Endodermal cell (in vitro differentiated cells): ENCODE measurements at regions not wholly inside any gene's neighbourhood (a gene's known extent, or its start where the extent isn't known, plus 50 kb on each side); places are given as distances from the start of the nearest gene placed in this dataset.

Source experiments
- DNase-seq: peaks from one replicate; pipeline ENCODE4 v3.0.0-alpha.2; 2017
- H3K27ac ChIP-seq: 2 replicates; pipeline ENCODE4 v1.5.1; 2013; ENCODE audit warnings: mild to moderate bottlenecking, low read depth, low read length, moderate library complexity
- H3K27me3 ChIP-seq: 2 replicates; pipeline ENCODE4 v1.6.1; 2013; ENCODE audit warnings: mild to moderate bottlenecking, low read length, moderate library complexity; ENCODE audit not compliant: insufficient read depth, control insufficient read depth, poor library complexity, severe bottlenecking
- H3K36me3 ChIP-seq: 2 replicates; pipeline ENCODE4 v1.7.0; 2013; ENCODE audit warnings: mild to moderate bottlenecking, low read length, moderate library complexity; ENCODE audit not compliant: control insufficient read depth, insufficient read depth
- H3K4me1 ChIP-seq: one replicate; pipeline ENCODE4 v1.7.0; 2013; ENCODE audit warnings: low read length; ENCODE audit not compliant: control insufficient read depth, insufficient read depth
- H3K4me3 ChIP-seq: 2 replicates; pipeline ENCODE4 v1.5.1; 2013; ENCODE audit warnings: mild to moderate bottlenecking, low read length, moderate library complexity
- H3K9ac ChIP-seq: 2 replicates; pipeline ENCODE4 v1.6.1; 2013; ENCODE audit warnings: mild to moderate bottlenecking, low read length, moderate library complexity; ENCODE audit not compliant: poor library complexity, severe bottlenecking; ENCODE audit errors: extremely low read depth
- H3K9me3 ChIP-seq: 2 replicates; pipeline ENCODE4 v1.6.1; 2013; ENCODE audit warnings: mild to moderate bottlenecking, low read length, moderate library complexity; ENCODE audit not compliant: control insufficient read depth
- H3K27ac Mint-ChIP-seq: 2 replicates; pipeline ENCODE4 v1.8.0; 2020; ENCODE audit warnings: mixed read lengths
- H3K27me3 Mint-ChIP-seq: 2 replicates; pipeline ENCODE4 v1.8.0; 2021; ENCODE audit warnings: mild to moderate bottlenecking, mixed read lengths; ENCODE audit not compliant: insufficient read depth
- H3K36me3 Mint-ChIP-seq: 2 replicates; pipeline ENCODE4 v1.8.0; 2020; ENCODE audit warnings: low read depth, mixed read lengths
- H3K4me1 Mint-ChIP-seq: 2 replicates; pipeline ENCODE4 v1.8.0; 2020; ENCODE audit warnings: mixed read lengths
- H3K4me3 Mint-ChIP-seq: 2 replicates; pipeline ENCODE4 v1.8.0; 2020; ENCODE audit warnings: mild to moderate bottlenecking, moderate library complexity, mixed read lengths
- H3K9me3 Mint-ChIP-seq: 2 replicates; pipeline ENCODE4 v1.8.0; 2020; ENCODE audit warnings: mild to moderate bottlenecking, mixed read lengths
- WGBS, 2 experiments: methylation state at CpG; one replicate each; pipeline versions ENCODE4 v1.1.5 to v1.1.7; 2013; ENCODE audit warnings: missing lambda C conversion rate in 2 of 2, mixed read lengths in 1 of 2; ENCODE audit not compliant: insufficient coverage in 1 of 2, insufficient read length in 1 of 2; 5-methylcytosine and 5-hydroxymethylcytosine counted together
- TF ChIP-seq, protein P1 (sequence below): fragments of 200-600 bp; sonication (generic); conservative IDR thresholded peaks from 2 replicates; pipeline ENCODE4 v1.5.0; 2021; ENCODE audit warnings: antibody characterized with exemption, mild to moderate bottlenecking

DNA sequence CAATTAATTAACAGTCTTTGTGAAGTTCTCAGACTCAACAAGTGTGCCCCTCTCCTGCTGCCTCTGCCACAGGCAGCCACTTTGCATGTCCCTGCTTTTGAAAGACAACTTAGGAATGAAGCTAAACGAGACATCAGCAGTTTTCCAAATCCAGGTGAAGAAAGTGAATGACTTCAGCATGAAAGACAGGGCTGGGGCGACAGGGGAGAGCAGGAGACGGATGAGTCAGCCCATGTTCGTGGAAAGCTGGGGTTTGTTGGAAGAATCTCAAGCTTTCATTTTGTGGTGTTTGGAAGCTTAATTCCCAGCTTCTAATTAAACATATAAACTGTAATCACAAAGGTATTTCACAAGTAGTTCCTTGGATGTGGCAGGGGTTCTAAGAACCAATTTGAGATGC, 207.8 kb upstream of the MAP3K1 start:
- WGBS, 2 experiments = 31 to 44% methylated on average over 3 to 4 of the region's 4 CpGs
- TF ChIP-seq, protein P1, sequence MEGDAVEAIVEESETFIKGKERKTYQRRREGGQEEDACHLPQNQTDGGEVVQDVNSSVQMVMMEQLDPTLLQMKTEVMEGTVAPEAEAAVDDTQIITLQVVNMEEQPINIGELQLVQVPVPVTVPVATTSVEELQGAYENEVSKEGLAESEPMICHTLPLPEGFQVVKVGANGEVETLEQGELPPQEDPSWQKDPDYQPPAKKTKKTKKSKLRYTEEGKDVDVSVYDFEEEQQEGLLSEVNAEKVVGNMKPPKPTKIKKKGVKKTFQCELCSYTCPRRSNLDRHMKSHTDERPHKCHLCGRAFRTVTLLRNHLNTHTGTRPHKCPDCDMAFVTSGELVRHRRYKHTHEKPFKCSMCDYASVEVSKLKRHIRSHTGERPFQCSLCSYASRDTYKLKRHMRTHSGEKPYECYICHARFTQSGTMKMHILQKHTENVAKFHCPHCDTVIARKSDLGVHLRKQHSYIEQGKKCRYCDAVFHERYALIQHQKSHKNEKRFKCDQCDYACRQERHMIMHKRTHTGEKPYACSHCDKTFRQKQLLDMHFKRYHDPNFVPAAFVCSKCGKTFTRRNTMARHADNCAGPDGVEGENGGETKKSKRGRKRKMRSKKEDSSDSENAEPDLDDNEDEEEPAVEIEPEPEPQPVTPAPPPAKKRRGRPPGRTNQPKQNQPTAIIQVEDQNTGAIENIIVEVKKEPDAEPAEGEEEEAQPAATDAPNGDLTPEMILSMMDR = no peak
- H3K36me3 Mint-ChIP-seq = peaks cover 3% of the 10 kb centered on the region
- Histone ChIP-seq H3K27ac (no peak overlapping the region), H3K36me3 (no peaks in the 10 kb centered on the region), H3K4me1 (peaks cover 8% of the 10 kb centered on the region), H3K9ac (no peak overlapping the region), H3K27me3 (no peaks in the 10 kb centered on the region), H3K4me3 (no peak overlapping the region), H3K9me3 (peaks cover 14% of the 10 kb centered on the region)
- H3K27ac Mint-ChIP-seq = peak overlapping the region; percentile 44
- peaks cover 37% of the 10 kb centered on the region for H3K4me1 Mint-ChIP-seq
- peaks cover 16% of the 10 kb centered on the region for H3K9me3 Mint-ChIP-seq
- peaks cover 13% of the 10 kb centered on the region for H3K27me3 Mint-ChIP-seq
- DNase-seq = peak; percentile 70
- H3K4me3 Mint-ChIP-seq = no peak overlapping the region

DNA sequence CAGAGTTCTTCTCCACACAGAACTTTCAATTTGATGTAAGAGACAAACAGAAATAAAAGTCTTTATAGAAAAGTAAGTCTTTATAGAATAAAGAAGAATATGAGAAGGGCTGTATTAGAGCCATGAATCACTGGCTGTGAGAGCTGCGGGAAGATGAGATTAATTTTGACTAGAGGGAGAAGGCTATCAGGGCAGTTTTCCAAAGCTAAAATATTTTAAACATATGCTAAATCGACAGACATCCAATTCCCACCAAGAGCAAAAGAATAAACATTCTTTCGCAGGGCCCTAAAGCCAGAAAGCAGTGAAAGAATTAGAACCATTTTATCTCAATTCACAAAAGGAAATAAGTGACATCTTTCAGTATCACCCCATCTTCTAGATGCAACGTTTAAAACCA, 208.3 kb upstream of the MAP3K1 start:
- peaks cover 14% of the 10 kb centered on the region for H3K27me3 Mint-ChIP-seq
- WGBS, 2 experiments = 63 to 67% methylated on average over 3 to 4 of the region's 4 CpGs

DNA sequence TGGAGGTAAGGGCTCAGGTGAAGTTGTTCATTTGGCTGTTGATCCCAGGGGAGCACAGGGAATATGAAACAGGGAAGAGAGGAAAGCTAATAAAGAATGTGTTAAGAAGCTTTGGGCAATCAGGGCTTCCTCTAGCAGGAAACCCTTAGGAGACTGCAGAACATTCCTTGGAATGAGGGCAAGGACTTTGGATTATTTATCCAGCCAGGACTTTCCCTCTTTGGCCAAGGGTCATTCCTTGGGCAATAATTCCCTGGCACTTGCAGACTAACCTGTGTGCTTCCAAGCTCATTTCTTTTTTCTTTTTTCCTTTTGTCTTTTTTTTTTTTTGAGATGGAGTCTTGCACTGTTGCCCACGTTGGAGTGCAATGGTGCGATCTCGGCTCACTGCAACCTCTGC, 209.2 kb upstream of the MAP3K1 start:
- Mint-ChIP-seq H3K9me3 (peaks cover 9% of the 10 kb centered on the region), H3K4me3 (no peak overlapping the region), H3K27ac (no peak overlapping the region), H3K4me1 (peaks cover 49% of the 10 kb centered on the region), H3K36me3 (no peaks in the 10 kb centered on the region), H3K27me3 (peaks cover 14% of the 10 kb centered on the region)
- H3K27ac ChIP-seq = no peak overlapping the region
- H3K9me3 ChIP-seq = peaks cover 6% of the 10 kb centered on the region
- H3K9ac ChIP-seq = no peak overlapping the region
- no peak overlapping the region for H3K4me3 ChIP-seq
- WGBS, 2 experiments = 84% methylated on average over 3 of the region's 3 CpGs; no CpG with 5 or more reads in 1 of the 2 experiments
- TF ChIP-seq, protein P1 = no peak
- H3K4me1 ChIP-seq = peaks cover 8% of the 10 kb centered on the region
- DNase-seq = no peak
- H3K27me3 ChIP-seq = no peaks in the 10 kb centered on the region
- H3K36me3 ChIP-seq = no peaks in the 10 kb centered on the region

More for the DNA sequence above, 208.3 kb upstream of the MAP3K1 start:
- Histone ChIP-seq H3K9me3 (peaks cover 14% of the 10 kb centered on the region), H3K4me1 (peaks cover 8% of the 10 kb centered on the region), H3K36me3 (no peaks in the 10 kb centered on the region), H3K4me3 (no peak overlapping the region), H3K9ac (no peak overlapping the region), H3K27ac (no peak overlapping the region), H3K27me3 (no peaks in the 10 kb centered on the region)
- TF ChIP-seq, protein P1 = no peak
- Mint-ChIP-seq H3K36me3 (peaks cover 3% of the 10 kb centered on the region), H3K4me1 (peaks cover 40% of the 10 kb centered on the region), H3K9me3 (peaks cover 16% of the 10 kb centered on the region), H3K4me3 (no peak overlapping the region), H3K27ac (no peak overlapping the region)
- no peak for DNase-seq
